ENCODE measurements at regions not wholly inside any gene's neighbourhood (a gene's known extent, or its start where the extent isn't known, plus 50 kb on each side); places are given as distances from the start of the nearest gene placed in this dataset.

GRCh38 chr9:33682551-33682950, 112.8 kb upstream of the PRSS3 start:
- ATAC-seq: peak; percentile 36; the same call in 2 of the 3 replicates
- Histone ChIP-seq H4K20me1 (replicated peaks; ENCODE audit: insufficient read depth) (no peaks in the 10 kb centered on the region), H3K27me3 (ENCODE audit: insufficient read depth) (no peaks in the 10 kb centered on the region), H3F3A (replicated peaks; ENCODE audit: low read depth) (no peaks in the 10 kb centered on the region), H2AFZ (peak overlapping the region; percentile 49; the same call in 1 of the 2 replicates), H3K9me2 (ENCODE audit: insufficient read depth) (no peaks in the 10 kb centered on the region), H3K4me2 (no peak overlapping the region), H3K4me1 (ENCODE audit: insufficient read depth) (no peaks in the 10 kb centered on the region), H3K36me3 (ENCODE audit: insufficient read depth) (no peaks in the 10 kb centered on the region), H3K79me2 (replicated peaks; ENCODE audit: insufficient read depth) (no peaks in the 10 kb centered on the region), H3K27ac (ENCODE audit: low read depth) (no peak overlapping the region), H3K4me3 (no peak overlapping the region)
- DNase-seq (ENCODE audit: low spot score): peak; percentile 27
- Mint-ChIP-seq H3K4me1 (peaks cover 5% of the 10 kb centered on the region; the same call in 2 of the 3 replicates), H3K9me3 (no peaks in the 10 kb centered on the region), H3K36me3 (ENCODE audit: low read depth) (no peaks in the 10 kb centered on the region), H3K4me3 (no peak overlapping the region), H3K27me3 (ENCODE audit: insufficient read depth, low read depth, poor library complexity) (no peaks in the 10 kb centered on the region), H3K27ac (peak overlapping the region; percentile 51; the same call in 1 of the 2 replicates)
- TF ChIP-seq CTCF (conservative IDR thresholded peaks at IDR 0.05; ENCODE audit: low read depth in 2 of 2) (peak; percentile 29 to 40; a peak in 3 of 4 replicates), ZNF331 (CRISPR knock-in tag; IDR thresholded peaks at IDR 0.05; ENCODE audit: low read depth) (no peak)

- Mint-ChIP-seq H3K4me3 (no peak overlapping the region), H3K9me3 (no peaks in the 10 kb centered on the region), H3K27ac (no peak overlapping the region), H3K27me3 (ENCODE audit: insufficient read depth, low read depth, poor library complexity) (no peaks in the 10 kb centered on the region), H3K36me3 (ENCODE audit: low read depth) (no peaks in the 10 kb centered on the region), H3K4me1 (no peaks in the 10 kb centered on the region)
- H3K36me3 ChIP-seq (ENCODE audit: insufficient read depth): no peaks in the 10 kb centered on the region
- no peaks in the 10 kb centered on the region for H3K27me3 ChIP-seq (ENCODE audit: insufficient read depth)
- no peak for ATAC-seq
- no peak overlapping the region for H3K27ac ChIP-seq (ENCODE audit: low read depth)
- H3F3A ChIP-seq (replicated peaks; ENCODE audit: low read depth): no peaks in the 10 kb centered on the region
- no peak for DNase-seq (ENCODE audit: low spot score)
- no peaks in the 10 kb centered on the region for H3K79me2 ChIP-seq (replicated peaks; ENCODE audit: insufficient read depth)
- H4K20me1 ChIP-seq (replicated peaks; ENCODE audit: insufficient read depth): no peaks in the 10 kb centered on the region
- H3K4me3 ChIP-seq: no peak overlapping the region
- H3K4me2 ChIP-seq: no peak overlapping the region
- no peaks in the 10 kb centered on the region for H3K9me2 ChIP-seq (ENCODE audit: insufficient read depth)
- no peak overlapping the region for H2AFZ ChIP-seq
- H3K4me1 ChIP-seq (ENCODE audit: insufficient read depth): no peaks in the 10 kb centered on the region
- TF ChIP-seq JUNB (IDR thresholded peaks at IDR 0.05; ENCODE audit: unreplicated experiment): no peak
- no peak for TF ChIP-seq STAT1 (IDR thresholded peaks at IDR 0.05; ENCODE audit: unreplicated experiment)
- no peak for TF ChIP-seq CREB1 (CRISPR knock-in tag; IDR thresholded peaks at IDR 0.05; ENCODE audit: low read depth)
- no peak for TF ChIP-seq NANOG (IDR thresholded peaks at IDR 0.05; ENCODE audit: borderline replicate concordance)
- no peak for TF ChIP-seq ZNF114 (CRISPR knock-in tag; IDR thresholded peaks at IDR 0.05)
- TF ChIP-seq POLR2AphosphoS5 (IDR thresholded peaks at IDR 0.05; ENCODE audit: low read depth): no peak
- no peak for TF ChIP-seq REST (IDR thresholded peaks at IDR 0.05; ENCODE audit: unreplicated experiment)
- TF ChIP-seq EZH2 (IDR thresholded peaks at IDR 0.05; ENCODE audit: low read depth, unreplicated experiment): no peak
- TF ChIP-seq EZH2phosphoT487 (IDR thresholded peaks at IDR 0.05; ENCODE audit: unreplicated experiment): no peak
- TF ChIP-seq ETS1 (IDR thresholded peaks at IDR 0.05): no peak
- no peak for TF ChIP-seq CTCF (conservative IDR thresholded peaks at IDR 0.05; ENCODE audit: low read depth in 2 of 2)
- TF ChIP-seq ZNF331 (CRISPR knock-in tag; IDR thresholded peaks at IDR 0.05; ENCODE audit: low read depth): no peak
These were observed 110.5 kb upstream of the PRSS3 start for GRCh38 chr9:33684831-33685230.

All from GM23338 (cell line).